Smooth muscle cell (in vitro differentiated cells): ENCODE measurements at regions not wholly inside any gene's neighbourhood (a gene's known extent, or its start where the extent isn't known, plus 50 kb on each side); places are given as distances from the start of the nearest gene placed in this dataset.

Experiments used
- DNase-seq: peaks from one replicate; lab custom pipeline; 2025; ENCODE audit not compliant: unreplicated experiment; lab: John Stamatoyannopoulos, UW
- H2AFZ ChIP-seq: fragments of 200-600 bp; sonication (generic); 2 replicates; pipeline ENCODE4 v1.6.0; 2016; ENCODE audit warnings: antibody characterized with exemption, low read depth, mild to moderate bottlenecking
- H3F3A ChIP-seq: fragments of 200-600 bp; sonication (generic); 2 replicates; pipeline ENCODE4 v1.6.0; 2017; ENCODE audit warnings: antibody characterized with exemption, low read depth
- H3K27ac ChIP-seq: fragments of 200-600 bp; sonication (generic); 2 replicates; pipeline ENCODE4 v1.5.1; 2016; ENCODE audit warnings: low read depth, mild to moderate bottlenecking
- H3K27me3 ChIP-seq: fragments of 200-600 bp; sonication (generic); 2 replicates; pipeline ENCODE4 v1.6.1; 2016; ENCODE audit warnings: low read depth, mild to moderate bottlenecking
- H3K36me3 ChIP-seq: fragments of 200-600 bp; sonication (generic); 2 replicates; pipeline ENCODE4 v1.5.1; 2016; ENCODE audit warnings: low read depth
- H3K4me1 ChIP-seq: fragments of 200-600 bp; sonication (generic); 2 replicates; pipeline ENCODE4 v1.5.1; 2016; ENCODE audit warnings: low read depth
- H3K4me2 ChIP-seq: fragments of 200-600 bp; sonication (generic); 2 replicates; pipeline ENCODE4 v1.6.0; 2016; ENCODE audit warnings: mild to moderate bottlenecking
- H3K4me3 ChIP-seq: fragments of 200-600 bp; sonication (generic); 2 replicates; pipeline ENCODE4 v1.5.1; 2016; ENCODE audit warnings: mild to moderate bottlenecking
- H3K79me2 ChIP-seq: fragments of 200-600 bp; sonication (generic); 2 replicates; pipeline ENCODE4 v1.6.0; 2016; ENCODE audit warnings: low read depth, mild to moderate bottlenecking
- H3K9ac ChIP-seq: fragments of 200-600 bp; sonication (generic); 2 replicates; pipeline ENCODE4 v1.6.0; 2016; ENCODE audit warnings: low read depth
- H3K9me3 ChIP-seq: fragments of 200-600 bp; sonication (generic); replicated peaks from 2 replicates; pipeline ENCODE4 v1.5.1; 2016; ENCODE audit warnings: low read depth
- H4K20me1 ChIP-seq: fragments of 200-600 bp; sonication (generic); 2 replicates; pipeline ENCODE4 v1.6.0; 2016; ENCODE audit warnings: low read depth
- WGBS: methylation state at CpG from one replicate; pipeline ENCODE4 v1.1.7; 2016; ENCODE audit warnings: low lambda C conversion rate; 5-methylcytosine and 5-hydroxymethylcytosine counted together
- TF ChIP-seq, protein P1 (sequence below): fragments of 200-600 bp; sonication (generic); IDR thresholded peaks from 2 replicates; pipeline ENCODE4 v1.5.1; 2017; ENCODE audit warnings: borderline replicate concordance, mild to moderate bottlenecking, antibody characterized with exemption; ENCODE audit not compliant: insufficient read depth, poor library complexity, severe bottlenecking

DNA sequence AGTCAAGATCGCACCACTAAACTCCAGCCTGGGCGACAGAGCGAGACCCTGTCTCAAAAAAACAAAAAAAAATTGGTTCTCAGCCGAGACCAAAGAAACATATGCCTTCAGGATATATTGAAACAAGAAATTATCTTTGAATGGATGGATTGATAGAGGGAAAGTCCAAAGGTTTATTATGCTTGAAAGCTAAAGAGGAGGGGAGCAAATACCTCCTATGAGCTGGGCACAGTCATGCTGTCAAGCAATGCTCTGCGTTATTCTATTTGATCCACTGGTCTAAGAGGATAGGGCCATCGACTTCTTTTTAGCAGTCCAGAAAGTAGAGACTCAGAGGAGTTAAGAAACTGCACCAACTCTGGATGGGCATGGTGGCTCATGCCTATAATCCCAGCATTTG, 85.9 kb upstream of the SLC34A2 start:
- Histone ChIP-seq H3K36me3 (no peaks in the 10 kb centered on the region), H3K27ac (no peak overlapping the region), H3K79me2 (no peaks in the 10 kb centered on the region), H4K20me1 (no peaks in the 10 kb centered on the region), H3K9ac (no peak overlapping the region), H3K4me3 (no peak overlapping the region), H2AFZ (no peak overlapping the region), H3K4me2 (no peak overlapping the region), H3F3A (no peaks in the 10 kb centered on the region), H3K27me3 (no peaks in the 10 kb centered on the region), H3K4me1 (no peaks in the 10 kb centered on the region), H3K9me3 (no peaks in the 10 kb centered on the region)
- 96% methylated on average over 6 of the region's 6 CpGs for WGBS
- no peak for DNase-seq
- TF ChIP-seq, protein P1, sequence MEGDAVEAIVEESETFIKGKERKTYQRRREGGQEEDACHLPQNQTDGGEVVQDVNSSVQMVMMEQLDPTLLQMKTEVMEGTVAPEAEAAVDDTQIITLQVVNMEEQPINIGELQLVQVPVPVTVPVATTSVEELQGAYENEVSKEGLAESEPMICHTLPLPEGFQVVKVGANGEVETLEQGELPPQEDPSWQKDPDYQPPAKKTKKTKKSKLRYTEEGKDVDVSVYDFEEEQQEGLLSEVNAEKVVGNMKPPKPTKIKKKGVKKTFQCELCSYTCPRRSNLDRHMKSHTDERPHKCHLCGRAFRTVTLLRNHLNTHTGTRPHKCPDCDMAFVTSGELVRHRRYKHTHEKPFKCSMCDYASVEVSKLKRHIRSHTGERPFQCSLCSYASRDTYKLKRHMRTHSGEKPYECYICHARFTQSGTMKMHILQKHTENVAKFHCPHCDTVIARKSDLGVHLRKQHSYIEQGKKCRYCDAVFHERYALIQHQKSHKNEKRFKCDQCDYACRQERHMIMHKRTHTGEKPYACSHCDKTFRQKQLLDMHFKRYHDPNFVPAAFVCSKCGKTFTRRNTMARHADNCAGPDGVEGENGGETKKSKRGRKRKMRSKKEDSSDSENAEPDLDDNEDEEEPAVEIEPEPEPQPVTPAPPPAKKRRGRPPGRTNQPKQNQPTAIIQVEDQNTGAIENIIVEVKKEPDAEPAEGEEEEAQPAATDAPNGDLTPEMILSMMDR: no peak

DNA sequence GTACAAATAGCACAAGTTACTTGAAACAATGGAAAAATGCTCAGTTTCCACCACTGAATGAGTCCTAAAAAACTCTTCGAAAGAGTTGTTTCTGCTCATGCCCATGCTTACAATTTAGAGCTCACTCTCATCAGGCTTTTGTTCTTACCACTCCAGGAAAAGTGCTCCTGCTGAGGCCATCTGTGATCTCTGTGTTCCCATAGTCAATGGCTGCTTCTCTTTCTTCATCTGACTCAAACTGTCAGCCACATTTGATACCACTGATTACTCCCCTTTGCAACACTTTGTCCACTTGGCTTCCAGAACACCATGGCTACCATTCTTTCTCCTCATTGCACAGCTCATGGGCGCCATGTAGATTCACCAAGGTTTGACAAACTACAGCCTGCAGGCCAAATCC, 80.0 kb upstream of the SLC34A2 start:
- no peaks in the 10 kb centered on the region for H3K79me2 ChIP-seq
- no peak overlapping the region for H3K9ac ChIP-seq
- 96% methylated on average over 2 of the region's 2 CpGs for WGBS
- peaks cover 5% of the 10 kb centered on the region for H3K4me1 ChIP-seq
- no peak overlapping the region for H3K4me2 ChIP-seq
- H2AFZ ChIP-seq: no peak overlapping the region
- no peaks in the 10 kb centered on the region for H3F3A ChIP-seq
- no peaks in the 10 kb centered on the region for H4K20me1 ChIP-seq
- H3K9me3 ChIP-seq: no peaks in the 10 kb centered on the region
- no peak overlapping the region for H3K4me3 ChIP-seq
- TF ChIP-seq, protein P1: no peak
- no peaks in the 10 kb centered on the region for H3K27me3 ChIP-seq
- DNase-seq: no peak
- H3K36me3 ChIP-seq: no peaks in the 10 kb centered on the region
- H3K27ac ChIP-seq: no peak overlapping the region

DNA sequence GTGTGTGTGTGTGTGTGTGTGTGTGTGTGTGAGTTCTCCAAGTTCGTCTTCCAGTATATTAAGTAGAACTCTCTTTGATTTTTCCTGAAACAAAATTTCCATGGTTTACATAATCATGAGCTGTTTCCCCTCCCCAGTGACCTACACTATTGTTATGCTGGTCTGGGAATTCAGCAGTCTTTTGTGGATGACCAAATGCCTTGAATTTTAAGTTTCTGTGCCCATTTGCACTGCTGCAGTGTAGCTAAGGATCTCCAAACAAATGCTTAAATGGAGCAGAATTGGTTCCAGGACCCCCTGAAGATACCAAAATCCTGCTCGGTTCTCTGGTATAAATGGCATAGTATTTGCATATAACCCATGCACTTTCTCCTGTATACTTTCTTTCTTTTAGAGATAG, 77.2 kb upstream of the SLC34A2 start:
- H3K27me3 ChIP-seq: no peaks in the 10 kb centered on the region
- no peaks in the 10 kb centered on the region for H3K79me2 ChIP-seq
- no peaks in the 10 kb centered on the region for H3K9me3 ChIP-seq
- no peak overlapping the region for H3K4me2 ChIP-seq
- peaks cover 11% of the 10 kb centered on the region for H3K4me1 ChIP-seq
- TF ChIP-seq, protein P1: no peak
- no peak for DNase-seq
- no peak overlapping the region for H2AFZ ChIP-seq
- WGBS: 65% methylated on average over 2 of the region's 2 CpGs
- H3K36me3 ChIP-seq: no peaks in the 10 kb centered on the region
- H3K4me3 ChIP-seq: no peak overlapping the region
- no peak overlapping the region for H3K27ac ChIP-seq
- H4K20me1 ChIP-seq: no peaks in the 10 kb centered on the region
- no peak overlapping the region for H3K9ac ChIP-seq
- H3F3A ChIP-seq: no peaks in the 10 kb centered on the region

DNA sequence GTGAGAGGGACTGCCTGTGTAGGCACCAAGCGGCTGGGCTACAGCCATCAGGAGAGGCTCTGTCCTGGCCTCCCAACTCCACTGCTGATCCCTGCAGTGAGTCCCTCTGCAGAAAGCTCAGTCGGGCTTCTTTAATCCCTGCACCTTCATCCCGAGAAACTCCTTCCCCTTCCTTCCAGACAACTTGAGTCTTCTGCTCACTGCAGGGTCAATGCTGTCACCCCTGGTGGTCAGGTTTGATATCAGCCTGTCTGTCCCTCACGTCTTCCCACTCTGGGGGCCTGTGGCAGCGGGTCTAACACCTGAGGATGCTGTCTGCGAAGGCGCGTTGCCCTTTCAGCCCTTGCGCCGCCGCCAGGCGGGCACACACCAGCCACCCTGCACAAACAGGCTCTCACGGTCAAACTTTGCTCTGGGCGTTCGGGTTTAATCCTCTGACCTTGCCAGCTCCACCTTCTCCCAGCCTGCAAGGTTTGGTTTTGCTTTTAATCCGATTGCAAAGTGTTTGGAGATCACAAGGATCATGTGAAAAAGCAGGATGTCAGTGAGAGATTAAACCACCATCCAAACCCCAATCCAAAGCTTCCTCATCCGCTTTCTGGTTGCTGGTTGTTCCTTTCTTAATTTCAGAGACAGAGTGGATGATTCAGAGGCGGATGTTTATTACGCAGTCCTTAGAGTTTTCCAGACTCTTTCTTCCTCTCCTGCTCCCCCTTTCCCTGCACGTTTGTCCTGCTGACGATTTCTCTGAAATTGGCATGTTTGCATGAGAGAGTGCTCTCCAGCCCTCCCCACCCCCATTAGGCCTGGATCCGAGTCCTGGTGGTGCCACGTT, 74.8 kb upstream of the SLC34A2 start:
- TF ChIP-seq, protein P1: no peak
- no peaks in the 10 kb centered on the region for H3F3A ChIP-seq
- no peak overlapping the region for H3K4me3 ChIP-seq
- no peaks in the 10 kb centered on the region for H4K20me1 ChIP-seq
- H3K27me3 ChIP-seq: no peaks in the 10 kb centered on the region
- no peak overlapping the region for H2AFZ ChIP-seq
- no peak overlapping the region for H3K27ac ChIP-seq
- no peak overlapping the region for H3K9ac ChIP-seq
- H3K36me3 ChIP-seq: no peaks in the 10 kb centered on the region
- 73% methylated on average over 23 of the region's 23 CpGs for WGBS
- peaks cover 8% of the 10 kb centered on the region for H3K4me1 ChIP-seq
- no peaks in the 10 kb centered on the region for H3K9me3 ChIP-seq
- no peak overlapping the region for H3K4me2 ChIP-seq
- H3K79me2 ChIP-seq: no peaks in the 10 kb centered on the region
- DNase-seq: no peak
